NOMO-1 treated with DMSO at 0.1 percent for 48 hours (cell line): ENCODE measurements at regions not wholly inside any gene's neighbourhood (a gene's known extent, or its start where the extent isn't known, plus 50 kb on each side); places are given as distances from the start of the nearest gene placed in this dataset.
"Not testable (repeated sequence)": the region's sequence is repeated elsewhere in the genome, so short reads cannot be mapped to it uniquely, and the experiment has no call there.

Experiments used
- DNase-seq: peaks from one replicate; lab custom pipeline; 2025; ENCODE audit not compliant: unreplicated experiment; lab: John Stamatoyannopoulos, UW

GRCh38 chr15:75100679-75101078 lies 77.3 kb downstream of the PPCDC start:
- no peak for DNase-seq

- DNase-seq = peak; percentile 94
These were observed 81.6 kb downstream of the PPCDC start for GRCh38 chr15:75104804-75105557.

GRCh38 chr15:75107516-75107907 lies 84.1 kb downstream of the PPCDC start:
- no peak for DNase-seq

GRCh38 chr15:75107908-75108838 lies 84.8 kb downstream of the PPCDC start:
- DNase-seq = peak; percentile 94

- no peak for DNase-seq
These were observed 85.8 kb downstream of the PPCDC start for GRCh38 chr15:75109021-75109735.

GRCh38 chr15:75109736-75110130 lies 86.3 kb downstream of the PPCDC start:
- no peak for DNase-seq

- DNase-seq = peak; percentile 18
These were observed 89.0 kb downstream of the PPCDC start for GRCh38 chr15:75112278-75112847.

- peak; percentile 75 for DNase-seq
These were observed 88.7 kb upstream of the C15orf39 start for GRCh38 chr15:75112848-75113492.

GRCh38 chr15:75114327-75114726 lies 87.4 kb upstream of the C15orf39 start:
- no peak for DNase-seq

- DNase-seq = no peak
These were observed 86.9 kb upstream of the C15orf39 start for GRCh38 chr15:75114796-75115195.

- DNase-seq = not testable (repeated sequence)
These were observed 86.2 kb upstream of the C15orf39 start for GRCh38 chr15:75115411-75115913.

GRCh38 chr15:75116143-75116542 lies 85.5 kb upstream of the C15orf39 start:
- DNase-seq = not testable (repeated sequence)

GRCh38 chr15:75117993-75118392 lies 83.7 kb upstream of the C15orf39 start:
- DNase-seq = no peak

- not testable (repeated sequence) for DNase-seq
These were observed 82.4 kb upstream of the C15orf39 start for GRCh38 chr15:75119312-75119711.

GRCh38 chr15:75121491-75121890 lies 80.2 kb upstream of the C15orf39 start:
- no peak for DNase-seq

- peak; percentile 11 for DNase-seq
These were observed 78.3 kb upstream of the C15orf39 start for GRCh38 chr15:75123395-75123794.

- DNase-seq = not testable (repeated sequence)
These were observed 77.4 kb upstream of the C15orf39 start for GRCh38 chr15:75124278-75124677.

GRCh38 chr15:75125935-75126334 lies 75.7 kb upstream of the C15orf39 start:
- DNase-seq = no peak

GRCh38 chr15:75126864-75127580 lies 74.7 kb upstream of the C15orf39 start:
- DNase-seq = no peak

GRCh38 chr15:75129788-75130187 lies 71.9 kb upstream of the C15orf39 start:
- no peak for DNase-seq
